ENCODE measurements at regions not wholly inside any gene's neighbourhood (a gene's known extent, or its start where the extent isn't known, plus 50 kb on each side); places are given as distances from the start of the nearest gene placed in this dataset.
"Not testable (repeated sequence)": the region's sequence is repeated elsewhere in the genome, so short reads cannot be mapped to it uniquely, and the experiment has no call there.

DNA sequence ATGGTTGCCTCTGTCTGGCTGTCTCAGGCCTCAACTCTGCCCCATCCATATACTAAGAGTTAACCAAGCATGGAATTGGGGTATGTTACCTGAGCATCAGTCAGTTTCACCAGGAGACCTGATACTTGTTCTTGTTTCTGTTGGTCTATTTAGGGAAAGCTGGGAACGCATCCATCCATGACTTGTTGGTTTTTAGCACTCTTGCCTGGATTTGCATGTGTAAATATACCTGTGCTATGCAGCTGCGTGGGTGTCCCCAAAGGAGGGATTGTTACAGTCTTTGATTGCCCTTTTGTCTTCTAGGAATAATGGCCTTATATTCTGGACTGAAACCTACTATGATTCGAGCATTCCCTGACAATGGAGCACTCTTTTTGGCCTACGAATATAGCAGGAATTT lies 151.9 kb upstream of the PABPC3 start:
- DNase-seq; H3K36me3 Mint-ChIP-seq; H3K27ac ChIP-seq (ENCODE audit: low read depth, low read length); H3K27ac Mint-ChIP-seq; ATAC-seq; H3K4me3 ChIP-seq (ENCODE audit: low read length); H3K9me3 Mint-ChIP-seq; intact Hi-C loops (cut with micrococcal nuclease); H3K4me3 Mint-ChIP-seq; CTCF ChIA-PET; H3K4me1 Mint-ChIP-seq; H3K4me1 ChIP-seq (ENCODE audit: control insufficient read depth in 2 of 2, insufficient read depth in 2 of 2, low read length in 2 of 2); H3K36me3 ChIP-seq (ENCODE audit: control insufficient read depth in 2 of 3, insufficient read depth in 3 of 3, low read length in 3 of 3); POLR2A ChIA-PET; H3K27me3 ChIP-seq (ENCODE audit: control insufficient read depth in 2 of 2, insufficient read depth in 2 of 2, low read length in 2 of 2); H3K9me3 ChIP-seq (ENCODE audit: control insufficient read depth in 2 of 3, low read length in 3 of 3): not testable (repeated sequence)
- peaks cover 8 to 18% (median 18%) of the 10 kb centered on the region in 5 donors for H3K27me3 Mint-ChIP-seq

DNA sequence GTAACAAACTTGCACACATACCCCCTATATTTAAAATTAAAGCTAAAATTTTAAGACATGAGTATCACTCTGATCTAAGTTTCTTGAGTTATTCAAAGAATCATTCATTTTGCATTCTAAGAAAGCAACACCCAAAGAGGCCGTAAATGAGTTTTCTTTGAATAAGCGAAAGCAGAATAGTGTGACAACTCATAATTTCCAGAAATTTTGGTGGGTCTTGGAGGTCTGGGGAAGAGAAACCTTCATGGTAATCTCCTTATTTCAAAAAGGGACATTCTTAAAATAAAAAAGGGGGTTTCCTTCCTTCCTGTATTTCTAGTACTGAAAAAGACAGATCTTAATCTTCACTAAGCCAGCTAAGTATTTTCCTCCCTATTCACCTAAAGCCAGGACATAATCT lies 147.0 kb upstream of the PABPC3 start:
- H3K27ac ChIP-seq (ENCODE audit: low read depth, low read length); H3K4me3 Mint-ChIP-seq; H3K27ac Mint-ChIP-seq; H3K9me3 Mint-ChIP-seq; H3K4me1 Mint-ChIP-seq; H3K4me1 ChIP-seq (ENCODE audit: control insufficient read depth in 2 of 2, insufficient read depth in 2 of 2, low read length in 2 of 2); DNase-seq; H3K36me3 ChIP-seq (ENCODE audit: control insufficient read depth in 2 of 3, insufficient read depth in 3 of 3, low read length in 3 of 3); H3K27me3 ChIP-seq (ENCODE audit: control insufficient read depth in 2 of 2, insufficient read depth in 2 of 2, low read length in 2 of 2); H3K4me3 ChIP-seq (ENCODE audit: low read length); POLR2A ChIA-PET; CTCF ChIA-PET; H3K9me3 ChIP-seq (ENCODE audit: control insufficient read depth in 2 of 3, low read length in 3 of 3); H3K36me3 Mint-ChIP-seq; ATAC-seq; intact Hi-C loops (cut with micrococcal nuclease): not testable (repeated sequence)
- H3K27me3 Mint-ChIP-seq: peaks cover 8 to 29% (median 14%) of the 10 kb centered on the region in 5 donors

DNA sequence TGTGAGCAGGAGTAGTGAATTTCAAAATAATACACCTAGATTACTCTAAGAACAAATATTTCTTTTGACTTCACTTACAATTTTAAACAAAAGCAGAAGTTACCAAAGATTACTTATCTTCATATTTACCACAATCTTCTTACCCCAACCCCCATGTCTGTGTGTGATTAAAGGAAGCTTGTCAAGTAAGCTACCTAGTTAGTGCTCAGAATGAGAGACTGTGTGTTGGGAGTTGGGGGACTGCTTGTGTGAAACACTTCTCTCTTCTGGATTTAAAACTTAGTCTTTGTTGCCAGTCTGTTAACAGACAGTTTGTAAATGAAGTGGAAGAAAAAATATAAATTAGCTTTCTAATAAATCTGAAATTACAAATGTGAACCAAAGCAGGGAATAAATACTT lies 145.3 kb upstream of the PABPC3 start:
- CTCF ChIA-PET: interaction anchor here (0.7 kb wide), 1 partner anchor 32 kb away, joined by 3 read pairs; no protein-coding TSS in a partner anchor
- H3K4me1 ChIP-seq (ENCODE audit: control insufficient read depth in 2 of 2, insufficient read depth in 2 of 2, low read length in 2 of 2); H3K4me3 Mint-ChIP-seq; H3K9me3 Mint-ChIP-seq; DNase-seq; ATAC-seq; H3K9me3 ChIP-seq (ENCODE audit: control insufficient read depth in 2 of 3, low read length in 3 of 3); H3K36me3 ChIP-seq (ENCODE audit: control insufficient read depth in 2 of 3, insufficient read depth in 3 of 3, low read length in 3 of 3); H3K4me1 Mint-ChIP-seq; H3K4me3 ChIP-seq (ENCODE audit: low read length); H3K27me3 ChIP-seq (ENCODE audit: control insufficient read depth in 2 of 2, insufficient read depth in 2 of 2, low read length in 2 of 2); H3K36me3 Mint-ChIP-seq; H3K27ac ChIP-seq (ENCODE audit: low read depth, low read length); H3K27ac Mint-ChIP-seq; POLR2A ChIA-PET; intact Hi-C loops (cut with micrococcal nuclease): not testable (repeated sequence)
- peaks cover 6 to 28% (median 9%) of the 10 kb centered on the region in 5 donors for H3K27me3 Mint-ChIP-seq

DNA sequence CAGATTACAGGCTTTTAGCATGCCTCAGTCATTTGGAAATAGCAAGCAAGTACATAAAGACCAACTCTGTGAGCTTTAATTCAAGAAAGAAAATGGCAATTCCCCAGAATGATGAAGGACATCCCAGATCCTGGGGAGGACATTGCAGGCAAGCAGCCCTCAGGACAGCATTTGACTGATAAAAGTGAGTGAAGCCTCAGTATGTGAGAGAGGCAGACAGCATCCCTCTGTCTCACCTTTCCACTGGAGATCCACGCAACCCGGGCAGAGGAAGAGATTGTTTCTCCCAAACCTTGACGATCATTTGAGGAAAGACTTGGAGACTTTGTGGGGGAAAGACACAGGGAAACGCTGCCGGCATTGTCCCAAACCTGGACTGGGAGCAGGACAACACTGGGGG lies 128.0 kb upstream of the PABPC3 start:
- H3K27ac ChIP-seq (ENCODE audit: low read depth, low read length); H3K27me3 ChIP-seq (ENCODE audit: control insufficient read depth in 2 of 2, insufficient read depth in 2 of 2, low read length in 2 of 2); H3K4me1 Mint-ChIP-seq; ATAC-seq; H3K9me3 Mint-ChIP-seq; H3K36me3 ChIP-seq (ENCODE audit: control insufficient read depth in 2 of 3, insufficient read depth in 3 of 3, low read length in 3 of 3); DNase-seq; H3K27ac Mint-ChIP-seq; H3K36me3 Mint-ChIP-seq; CTCF ChIA-PET; H3K4me1 ChIP-seq (ENCODE audit: control insufficient read depth in 2 of 2, insufficient read depth in 2 of 2, low read length in 2 of 2); H3K4me3 ChIP-seq (ENCODE audit: low read length); H3K9me3 ChIP-seq (ENCODE audit: control insufficient read depth in 2 of 3, low read length in 3 of 3); POLR2A ChIA-PET: not testable (repeated sequence)
- Mint-ChIP-seq H3K4me3 (peak overlapping the region in 1 of 10 donors; percentile 55), H3K27me3 (peaks cover 0 to 16% (median 10%) of the 10 kb centered on the region in 5 donors)
- intact Hi-C loops (cut with micrococcal nuclease): loop anchor here in 1 of 2 donors (5.0 kb wide), 1 partner anchor 101 kb away; no protein-coding TSS in a partner anchor

DNA sequence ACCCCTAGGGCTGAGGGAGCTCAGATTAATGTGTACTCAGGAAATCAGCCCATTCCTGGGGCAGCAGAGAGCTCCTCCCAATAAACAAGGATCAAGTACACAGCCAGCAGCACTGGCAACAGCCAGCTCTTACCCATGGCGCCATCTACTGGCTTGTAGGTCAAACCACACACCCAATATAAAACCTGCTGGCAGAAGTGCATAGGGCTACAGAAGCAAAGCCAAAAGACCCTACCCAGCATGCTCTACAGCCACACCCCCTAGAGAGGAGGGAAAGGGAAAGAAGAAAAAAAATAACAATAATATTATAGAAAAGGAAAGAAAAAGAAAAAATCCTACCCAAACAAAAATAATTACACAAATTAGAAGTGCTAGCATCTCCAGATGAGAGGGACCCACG lies 127.5 kb upstream of the PABPC3 start:
- DNase-seq: peak in 2 of 9 donors; percentile 13 to 18
- H3K27me3 ChIP-seq (ENCODE audit: control insufficient read depth in 2 of 2, insufficient read depth in 2 of 2, low read length in 2 of 2); H3K4me1 Mint-ChIP-seq; H3K9me3 ChIP-seq (ENCODE audit: control insufficient read depth in 2 of 3, low read length in 3 of 3); CTCF ChIA-PET; H3K27ac ChIP-seq (ENCODE audit: low read depth, low read length); H3K36me3 ChIP-seq (ENCODE audit: control insufficient read depth in 2 of 3, insufficient read depth in 3 of 3, low read length in 3 of 3); POLR2A ChIA-PET; H3K4me3 ChIP-seq (ENCODE audit: low read length); H3K36me3 Mint-ChIP-seq; H3K27ac Mint-ChIP-seq; ATAC-seq; H3K9me3 Mint-ChIP-seq; H3K4me1 ChIP-seq (ENCODE audit: control insufficient read depth in 2 of 2, insufficient read depth in 2 of 2, low read length in 2 of 2): not testable (repeated sequence)
- intact Hi-C loops (cut with micrococcal nuclease): loop anchor here in 1 of 2 donors (5.0 kb wide), 1 partner anchor 101 kb away; no protein-coding TSS in a partner anchor
- Mint-ChIP-seq H3K4me3 (peak overlapping the region in 1 of 10 donors; percentile 55), H3K27me3 (peaks cover 0 to 16% (median 10%) of the 10 kb centered on the region in 5 donors)

DNA sequence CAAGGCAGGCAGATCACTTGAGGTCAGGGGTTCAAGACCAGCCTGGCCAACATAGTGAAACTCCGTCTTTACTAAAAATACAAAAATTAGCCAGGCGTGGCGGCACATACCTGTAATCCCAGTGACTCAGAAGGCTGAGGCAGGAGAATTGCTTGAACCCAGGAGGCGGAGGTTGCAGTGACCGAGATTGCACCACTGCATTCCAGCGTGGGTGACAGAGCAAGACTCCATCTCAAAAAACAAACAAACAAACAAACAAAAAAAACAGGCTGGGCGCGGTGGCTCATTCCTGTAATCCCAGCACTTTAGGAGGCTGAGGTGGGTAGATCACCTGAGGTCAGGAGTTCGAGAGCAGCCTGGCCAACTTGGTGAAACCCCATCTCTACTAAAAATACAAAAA lies 122.8 kb upstream of the PABPC3 start:
- CTCF ChIA-PET; intact Hi-C loops (cut with micrococcal nuclease); H3K4me1 ChIP-seq (ENCODE audit: control insufficient read depth in 2 of 2, insufficient read depth in 2 of 2, low read length in 2 of 2): not testable (repeated sequence)

DNA sequence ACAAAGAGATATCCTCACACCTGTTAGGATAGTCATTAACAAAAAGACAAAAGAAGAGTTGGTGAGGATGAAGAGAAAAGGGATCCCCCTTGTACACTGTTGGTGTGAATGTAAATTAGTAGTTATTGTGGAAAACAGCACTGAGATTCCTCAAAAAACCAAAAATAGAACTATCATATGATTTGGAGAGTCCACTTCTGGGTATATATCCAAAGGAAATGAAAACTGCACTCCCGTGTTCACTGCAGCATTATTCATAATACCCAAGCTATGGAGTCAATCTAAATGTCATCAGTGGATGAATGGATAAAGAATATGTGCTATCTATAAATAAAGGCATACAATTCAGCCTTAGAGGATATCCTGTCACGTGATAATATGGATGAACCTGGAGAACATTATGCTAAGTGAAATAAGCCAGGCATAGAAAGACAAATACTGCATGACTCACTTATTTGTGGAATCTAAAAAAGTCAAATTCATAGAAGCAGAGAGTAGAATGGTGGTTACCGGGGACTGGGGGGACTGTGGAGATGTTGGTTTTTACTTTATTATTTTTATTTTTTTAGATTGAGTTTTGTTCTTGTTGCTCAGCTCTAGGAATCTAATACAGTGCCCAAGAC lies 114.6 kb upstream of the PABPC3 start:
- H3K9me3 Mint-ChIP-seq; H3K4me1 Mint-ChIP-seq; CTCF ChIA-PET; H3K4me1 ChIP-seq (ENCODE audit: control insufficient read depth in 2 of 2, insufficient read depth in 2 of 2, low read length in 2 of 2); H3K36me3 ChIP-seq (ENCODE audit: control insufficient read depth in 2 of 3, insufficient read depth in 3 of 3, low read length in 3 of 3); H3K9me3 ChIP-seq (ENCODE audit: control insufficient read depth in 2 of 3, low read length in 3 of 3); H3K36me3 Mint-ChIP-seq; intact Hi-C loops (cut with micrococcal nuclease); H3K27ac ChIP-seq (ENCODE audit: low read depth, low read length); H3K4me3 Mint-ChIP-seq; H3K27me3 ChIP-seq (ENCODE audit: control insufficient read depth in 2 of 2, insufficient read depth in 2 of 2, low read length in 2 of 2); H3K4me3 ChIP-seq (ENCODE audit: low read length); POLR2A ChIA-PET; DNase-seq; H3K27ac Mint-ChIP-seq; ATAC-seq: not testable (repeated sequence)
- peaks cover 31 to 45% (median 40%) of the 10 kb centered on the region in 5 donors for H3K27me3 Mint-ChIP-seq

More for the DNA sequence above, 122.8 kb upstream of the PABPC3 start:
- H3K27ac Mint-ChIP-seq; H3K4me3 ChIP-seq (ENCODE audit: low read length); H3K9me3 ChIP-seq (ENCODE audit: control insufficient read depth in 2 of 3, low read length in 3 of 3); H3K36me3 Mint-ChIP-seq; H3K27me3 ChIP-seq (ENCODE audit: control insufficient read depth in 2 of 2, insufficient read depth in 2 of 2, low read length in 2 of 2); H3K9me3 Mint-ChIP-seq; DNase-seq; POLR2A ChIA-PET; H3K4me1 Mint-ChIP-seq; ATAC-seq; H3K27ac ChIP-seq (ENCODE audit: low read depth, low read length); H3K4me3 Mint-ChIP-seq; H3K36me3 ChIP-seq (ENCODE audit: control insufficient read depth in 2 of 3, insufficient read depth in 3 of 3, low read length in 3 of 3): not testable (repeated sequence)
- H3K27me3 Mint-ChIP-seq: peaks cover 4 to 38% (median 33%) of the 10 kb centered on the region in 5 donors
